ENCODE measurements at regions not wholly inside any gene's neighbourhood (a gene's known extent, or its start where the extent isn't known, plus 50 kb on each side); places are given as distances from the start of the nearest gene placed in this dataset.
A peak's percentile ranks its signal among the peaks of the same experiment; 100 is the strongest.

GRCh38 chr20:41747226-41747625 lies 129.0 kb upstream of the CHD6 start (continued):
- TF ChIP-seq ZZZ3 (CRISPR knock-in tag; IDR thresholded peaks at IDR 0.05; ENCODE audit: borderline replicate concordance) = no peak

GRCh38 chr20:41746635-41747034 lies 128.5 kb upstream of the CHD6 start:
- Histone ChIP-seq H3K9ac (ENCODE audit: insufficient read depth, low read depth, low read length) (no peak overlapping the region), H4K20me1 (ENCODE audit: insufficient read depth, low read length) (no peaks in the 10 kb centered on the region), H3K4me1 (ENCODE audit: insufficient read depth, low read length) (no peaks in the 10 kb centered on the region), H3K27ac (ENCODE audit: extremely low read length, insufficient read depth, low read length) (no peak overlapping the region), H3K4me2 (ENCODE audit: low read depth, low read length) (no peak overlapping the region), H3K9me3 (ENCODE audit: low read length) (no peaks in the 10 kb centered on the region), H3K4me3 (replicated peaks in 1 of 3; ENCODE audit: insufficient read depth in 1 of 3, low read depth in 2 of 3, low read length in 3 of 3) (no peak overlapping the region), H3K36me3 (replicated peaks in 1 of 2; ENCODE audit: control insufficient read depth in 1 of 2, insufficient read depth in 2 of 2, low read length in 2 of 2) (no peaks in the 10 kb centered on the region), H2AFZ (ENCODE audit: low read length) (no peak overlapping the region), H3K27me3 (ENCODE audit: control insufficient read depth in 1 of 2, insufficient read depth in 2 of 2, low read length in 2 of 2) (no peaks in the 10 kb centered on the region; a peak in 1 of 5 replicates), H3K79me2 (ENCODE audit: insufficient read depth, low read length) (no peaks in the 10 kb centered on the region)
- CTCF ChIA-PET (ENCODE audit: low intra/inter-chr PET ratio, low total read pairs) = no interaction called here
- no TSS peak for BruUV-seq (replicated peaks)
- TF ChIP-seq JUNB (CRISPR knock-in tag; IDR thresholded peaks at IDR 0.05; ENCODE audit: borderline replicate concordance) (no peak), CTCF (CRISPR knock-in tag; IDR thresholded peaks at IDR 0.05) (peak; percentile 20; the same call in 1 of the 2 replicates)
- no peak for FAIRE-seq
- ATAC-seq = peak; percentile 70
- intact Hi-C loops (cut with micrococcal nuclease; ENCODE audit: unreplicated experiment) = no loop called here
- in situ Hi-C loops (cut with HindIII; ENCODE audit: extremely low pct_ligation_motif_present, low pct_unique_long_range_greater_than_20kb) = loop anchor here (25.0 kb wide), 1 partner anchor 791 kb away; no protein-coding TSS in a partner anchor
- whole genome bisulfite sequencing (ENCODE audit: low lambda C conversion rate) = 0% methylated on average over 1 of the region's 1 CpG
- DNase-seq (ENCODE audit: low spot score) = no peak
- POLR2A ChIA-PET = no interaction called here

DNA sequence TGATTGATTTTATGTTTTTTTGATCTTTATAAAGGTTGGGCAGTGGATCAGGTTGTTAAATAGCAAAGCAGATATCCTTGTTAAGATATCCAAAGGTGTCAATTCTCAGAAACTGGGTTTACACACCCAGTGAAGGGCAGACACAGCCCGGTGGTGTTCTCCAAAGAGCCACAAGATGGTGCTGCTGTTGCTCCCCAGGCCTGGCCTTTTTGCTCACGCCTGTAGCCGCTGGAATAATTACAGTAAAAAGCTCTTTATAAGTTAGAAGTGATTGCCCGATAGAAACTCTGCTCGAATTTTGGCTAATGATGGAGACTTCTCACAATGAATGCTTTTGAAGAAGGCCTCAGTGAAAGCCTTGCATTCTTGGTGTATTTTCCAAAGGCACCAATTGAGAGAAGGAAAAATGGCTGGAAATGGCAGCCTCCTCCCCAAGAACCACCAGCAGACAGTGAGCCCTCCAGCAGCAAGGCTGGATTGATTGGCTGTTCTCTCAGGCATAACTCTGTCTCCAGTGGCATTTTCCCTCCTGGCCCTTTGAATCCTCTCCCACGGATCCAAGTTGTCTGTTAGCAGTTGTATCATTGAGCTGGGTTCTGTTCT lies 120.5 kb upstream of the CHD6 start:
- no peaks in the 10 kb centered on the region for H3K36me3 ChIP-seq (replicated peaks in 1 of 2; ENCODE audit: control insufficient read depth in 1 of 2, insufficient read depth in 2 of 2, low read length in 2 of 2)
- peak; percentile 68 for FAIRE-seq
- no peaks in the 10 kb centered on the region for H3K9me3 ChIP-seq (ENCODE audit: low read length)
- POLR2A ChIA-PET = no interaction called here
- intact Hi-C loops (cut with micrococcal nuclease; ENCODE audit: unreplicated experiment) (loop anchor here (2.0 to 10.0 kb wide), 2 partner anchors 110 to 796 kb away; no protein-coding TSS in a partner anchor), in situ Hi-C loops (cut with HindIII; ENCODE audit: extremely low pct_ligation_motif_present, low pct_unique_long_range_greater_than_20kb) (loop anchor here (5.0 to 25.0 kb wide), 3 partner anchors 799 to 1669 kb away; no protein-coding TSS in a partner anchor)
- H3K9ac ChIP-seq (ENCODE audit: insufficient read depth, low read depth, low read length) = no peak overlapping the region
- no peak overlapping the region for H3K27ac ChIP-seq (ENCODE audit: extremely low read length, insufficient read depth, low read length)
- H2AFZ ChIP-seq (ENCODE audit: low read length) = no peak overlapping the region
- peak; percentile 93 for ATAC-seq
- DNase-seq (ENCODE audit: low spot score) = peak; percentile 49
- no peak overlapping the region for H3K4me2 ChIP-seq (ENCODE audit: low read depth, low read length)
- H3K4me1 ChIP-seq (ENCODE audit: insufficient read depth, low read length) = no peaks in the 10 kb centered on the region
- CTCF ChIA-PET (ENCODE audit: low intra/inter-chr PET ratio, low total read pairs) = interaction anchor here (1.3 to 2.0 kb wide), 4 partner anchors 110 to 1670 kb away, joined by 6 to 20 read pairs (median 13); no protein-coding TSS in a partner anchor
- H3K27me3 ChIP-seq (ENCODE audit: control insufficient read depth in 1 of 2, insufficient read depth in 2 of 2, low read length in 2 of 2) = no peaks in the 10 kb centered on the region
- 4% methylated on average over 6 of the region's 6 CpGs for whole genome bisulfite sequencing (ENCODE audit: low lambda C conversion rate)
- no peak overlapping the region for H3K4me3 ChIP-seq (replicated peaks in 1 of 3; ENCODE audit: insufficient read depth in 1 of 3, low read depth in 2 of 3, low read length in 3 of 3)
- BruUV-seq (replicated peaks) = no TSS peak
- no peaks in the 10 kb centered on the region for H4K20me1 ChIP-seq (ENCODE audit: insufficient read depth, low read length)
- H3K79me2 ChIP-seq (ENCODE audit: insufficient read depth, low read length) = no peaks in the 10 kb centered on the region
- TF ChIP-seq, protein P1, sequence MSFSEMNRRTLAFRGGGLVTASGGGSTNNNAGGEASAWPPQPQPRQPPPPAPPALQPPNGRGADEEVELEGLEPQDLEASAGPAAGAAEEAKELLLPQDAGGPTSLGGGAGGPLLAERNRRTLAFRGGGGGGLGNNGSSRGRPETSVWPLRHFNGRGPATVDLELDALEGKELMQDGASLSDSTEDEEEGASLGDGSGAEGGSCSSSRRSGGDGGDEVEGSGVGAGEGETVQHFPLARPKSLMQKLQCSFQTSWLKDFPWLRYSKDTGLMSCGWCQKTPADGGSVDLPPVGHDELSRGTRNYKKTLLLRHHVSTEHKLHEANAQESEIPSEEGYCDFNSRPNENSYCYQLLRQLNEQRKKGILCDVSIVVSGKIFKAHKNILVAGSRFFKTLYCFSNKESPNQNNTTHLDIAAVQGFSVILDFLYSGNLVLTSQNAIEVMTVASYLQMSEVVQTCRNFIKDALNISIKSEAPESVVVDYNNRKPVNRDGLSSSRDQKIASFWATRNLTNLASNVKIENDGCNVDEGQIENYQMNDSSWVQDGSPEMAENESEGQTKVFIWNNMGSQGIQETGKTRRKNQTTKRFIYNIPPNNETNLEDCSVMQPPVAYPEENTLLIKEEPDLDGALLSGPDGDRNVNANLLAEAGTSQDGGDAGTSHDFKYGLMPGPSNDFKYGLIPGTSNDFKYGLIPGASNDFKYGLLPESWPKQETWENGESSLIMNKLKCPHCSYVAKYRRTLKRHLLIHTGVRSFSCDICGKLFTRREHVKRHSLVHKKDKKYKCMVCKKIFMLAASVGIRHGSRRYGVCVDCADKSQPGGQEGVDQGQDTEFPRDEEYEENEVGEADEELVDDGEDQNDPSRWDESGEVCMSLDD (CRISPR knock-in tag; IDR thresholded peaks at IDR 0.05; ENCODE audit: borderline replicate concordance) = no peak
- TF ChIP-seq EEA1 (CRISPR knock-in tag; IDR thresholded peaks at IDR 0.05; ENCODE audit: borderline replicate concordance) (no peak), SMAD3 (CRISPR knock-in tag; IDR thresholded peaks at IDR 0.05) (peak; percentile 51; the same call in 1 of the 2 replicates), ZNF256 (CRISPR knock-in tag; conservative IDR thresholded peaks at IDR 0.05) (no peak)
- TF ChIP-seq, protein P2, sequence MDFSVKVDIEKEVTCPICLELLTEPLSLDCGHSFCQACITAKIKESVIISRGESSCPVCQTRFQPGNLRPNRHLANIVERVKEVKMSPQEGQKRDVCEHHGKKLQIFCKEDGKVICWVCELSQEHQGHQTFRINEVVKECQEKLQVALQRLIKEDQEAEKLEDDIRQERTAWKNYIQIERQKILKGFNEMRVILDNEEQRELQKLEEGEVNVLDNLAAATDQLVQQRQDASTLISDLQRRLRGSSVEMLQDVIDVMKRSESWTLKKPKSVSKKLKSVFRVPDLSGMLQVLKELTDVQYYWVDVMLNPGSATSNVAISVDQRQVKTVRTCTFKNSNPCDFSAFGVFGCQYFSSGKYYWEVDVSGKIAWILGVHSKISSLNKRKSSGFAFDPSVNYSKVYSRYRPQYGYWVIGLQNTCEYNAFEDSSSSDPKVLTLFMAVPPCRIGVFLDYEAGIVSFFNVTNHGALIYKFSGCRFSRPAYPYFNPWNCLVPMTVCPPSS (IDR thresholded peaks at IDR 0.05) = no peak
